Lung microvascular endothelial cell (primary cell): ENCODE measurements at regions not wholly inside any gene's neighbourhood (a gene's known extent, or its start where the extent isn't known, plus 50 kb on each side); places are given as distances from the start of the nearest gene placed in this dataset.
A peak's percentile ranks its signal among the peaks of the same experiment; 100 is the strongest.
"Not testable (repeated sequence)": the region's sequence is repeated elsewhere in the genome, so short reads cannot be mapped to it uniquely, and the experiment has no call there.

Experiments used
- DNase-seq, 2 donors: peaks; one replicate each; pipeline versions ENCODE4 v3.0.0 to v3.0.0-alpha.2; 2010; ENCODE audit warnings: low read depth in 2 of 2

DNA sequence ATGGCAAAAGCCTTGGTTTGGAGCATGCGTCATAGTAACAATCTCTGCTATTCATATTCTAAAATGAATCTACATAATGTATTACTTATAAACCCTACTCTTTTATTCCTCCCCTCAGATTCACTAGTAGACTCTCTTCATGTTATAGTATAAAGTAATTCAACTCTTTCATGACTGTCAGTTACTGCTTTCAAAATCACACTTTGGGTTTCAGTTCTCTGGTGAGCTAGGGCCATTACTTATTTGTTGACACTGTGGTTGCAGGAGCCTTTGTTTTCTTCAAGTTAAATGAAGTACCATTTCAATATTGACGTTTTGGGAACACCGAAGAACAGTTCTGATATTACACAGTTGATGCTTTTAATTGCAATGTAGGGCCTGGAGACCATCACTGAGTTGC lies 378.4 kb downstream of the DDX10 start:
- no peak for DNase-seq

DNA sequence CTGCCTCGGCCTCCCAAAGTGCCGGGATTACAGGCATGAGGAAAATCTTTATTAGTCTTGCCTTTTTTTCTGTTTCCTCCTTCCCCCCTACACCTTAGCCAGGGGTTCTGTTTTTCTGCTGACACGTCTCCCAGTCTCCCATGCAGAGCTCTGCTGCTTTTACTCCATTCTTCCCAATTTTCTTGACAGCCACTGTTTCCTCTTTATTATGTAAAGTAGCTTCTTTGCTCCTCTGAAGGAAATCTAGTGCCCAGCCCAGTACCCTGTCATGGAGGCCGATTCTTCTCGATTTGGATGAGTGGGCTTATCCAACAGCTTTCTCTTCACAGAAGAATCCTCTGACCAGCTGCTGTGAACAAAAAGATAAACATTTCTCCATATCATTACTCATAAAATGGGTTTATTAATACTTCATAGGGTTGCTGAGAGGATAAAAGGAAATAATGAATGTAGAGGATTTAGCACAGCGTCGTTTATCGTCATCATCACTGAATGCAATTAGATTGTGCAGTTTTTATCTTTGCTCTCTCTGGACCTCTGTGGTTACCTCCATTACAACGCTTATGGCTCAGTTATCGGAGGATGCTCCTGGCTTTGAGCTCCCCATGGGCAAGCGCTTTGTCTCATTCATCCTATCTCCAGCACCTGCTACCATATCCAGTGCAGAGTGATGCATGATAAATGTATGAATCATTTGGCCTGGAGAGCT lies 375.6 kb upstream of the C11orf87 start:
- DNase-seq, result no peak

DNA sequence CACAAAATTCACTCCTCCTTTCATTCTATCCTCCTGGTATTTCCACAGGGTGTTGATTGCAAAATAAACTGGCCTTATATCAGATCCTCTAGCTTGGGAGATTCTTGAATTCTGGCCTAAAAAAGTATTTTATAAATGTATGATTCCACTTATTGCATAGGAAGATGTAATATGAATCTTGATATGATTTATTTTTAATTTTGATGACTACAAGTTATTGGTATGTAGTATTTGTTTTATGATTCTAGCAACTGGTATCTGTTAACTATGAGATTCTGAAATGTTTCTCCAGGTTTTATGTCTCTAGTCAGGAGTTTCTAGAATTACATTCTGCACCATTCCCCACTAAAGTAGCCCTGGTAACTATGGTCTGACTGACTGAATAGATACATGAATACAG lies 373.9 kb upstream of the C11orf87 start:
- no peak for DNase-seq

DNA sequence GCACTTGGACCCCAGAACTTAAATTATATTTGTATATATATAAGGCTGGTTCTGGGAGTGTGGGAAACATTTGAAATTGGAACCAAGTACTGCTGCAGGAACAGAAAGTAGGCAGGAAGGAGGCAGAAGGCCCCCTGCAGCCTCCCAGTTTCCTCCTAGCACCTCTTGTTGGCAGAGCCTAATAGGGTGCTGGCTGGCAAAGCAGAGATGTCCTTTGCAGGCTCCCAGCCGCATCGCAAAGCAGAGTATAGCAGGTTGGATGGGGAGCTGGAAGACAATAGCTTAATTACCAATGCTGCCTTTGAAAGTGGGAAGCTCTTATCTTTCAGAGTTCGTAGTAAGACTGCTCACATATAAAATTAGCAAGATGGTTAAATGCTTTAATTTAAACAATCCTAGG lies 370.8 kb upstream of the C11orf87 start:
- no peak for DNase-seq

DNA sequence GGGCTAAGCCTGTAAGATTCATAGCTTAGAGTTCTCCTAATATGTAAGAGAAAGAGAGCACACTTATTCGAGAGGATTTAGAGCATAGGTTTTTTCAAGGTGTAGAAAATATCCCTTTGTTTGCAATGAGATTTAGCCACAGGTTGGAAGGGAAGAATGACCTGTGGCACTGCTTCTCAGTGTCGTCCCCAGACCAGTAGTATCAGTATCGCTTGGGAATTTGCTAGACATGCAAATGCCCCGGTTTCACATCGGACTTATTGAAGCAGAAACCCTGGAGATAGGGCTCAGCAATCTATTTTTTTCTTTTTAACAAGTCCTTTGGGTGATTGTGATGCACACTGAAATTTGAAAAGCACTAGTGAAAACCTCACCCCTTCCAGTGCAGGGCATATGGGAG lies 362.6 kb upstream of the C11orf87 start:
- DNase-seq, result no peak

DNA sequence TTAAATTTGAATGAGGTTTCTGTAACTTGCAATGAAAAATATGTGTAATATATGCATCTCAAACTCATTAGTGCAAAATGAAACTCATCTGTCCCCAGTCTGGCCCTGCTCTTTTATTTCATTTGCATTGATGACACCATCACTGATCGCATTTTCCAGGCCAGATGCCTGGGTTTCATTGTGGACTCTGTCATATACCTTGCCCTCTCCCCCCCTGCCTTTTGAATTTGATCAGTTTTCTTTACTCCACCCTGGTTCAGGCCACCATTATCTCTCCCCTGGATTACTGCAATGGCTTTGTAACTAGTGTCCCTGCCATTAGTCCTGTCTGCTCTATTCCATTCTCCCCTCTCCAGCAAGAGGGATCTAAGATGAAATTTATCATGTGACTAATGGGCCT lies 360.6 kb upstream of the C11orf87 start:
- DNase-seq, result no peak

DNA sequence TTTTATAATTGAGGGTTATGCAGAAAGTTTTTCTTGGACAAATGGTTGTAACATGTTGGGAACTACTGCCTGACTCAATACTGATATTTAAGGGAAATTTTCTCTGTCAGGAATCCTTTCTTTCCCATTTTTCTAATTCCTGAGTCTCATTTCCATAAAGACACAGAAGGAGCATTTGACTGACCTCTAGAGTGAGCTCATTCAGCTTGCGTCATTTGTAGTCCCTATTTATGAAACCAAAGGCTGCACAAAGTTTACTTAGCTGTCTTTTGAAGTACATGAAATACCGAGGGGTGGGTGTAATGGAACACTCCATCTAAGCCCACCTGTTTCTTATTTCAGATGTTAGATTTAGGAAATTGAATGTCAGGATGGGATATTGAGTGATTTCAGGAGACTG lies 359.5 kb upstream of the C11orf87 start:
- no peak for DNase-seq

DNA sequence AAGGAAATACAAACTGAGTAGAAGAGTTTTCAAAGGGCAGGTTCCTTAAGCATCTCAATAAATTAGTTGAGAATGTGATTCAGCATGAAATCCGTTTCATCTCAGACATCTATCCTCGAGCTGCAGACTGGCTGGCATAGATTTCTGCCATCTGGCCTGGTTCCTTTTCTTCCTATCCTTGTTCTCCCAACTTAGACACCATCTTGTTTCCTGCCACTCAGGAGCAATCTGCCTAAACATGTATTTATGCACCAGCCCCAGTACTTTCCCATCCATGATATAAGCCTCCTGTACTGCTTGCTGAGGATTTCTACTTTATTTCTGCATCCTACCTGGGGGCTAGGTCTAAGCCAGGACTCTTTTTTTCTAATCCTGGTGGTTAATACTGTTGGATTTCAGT lies 359.1 kb upstream of the C11orf87 start:
- DNase-seq, result no peak

DNA sequence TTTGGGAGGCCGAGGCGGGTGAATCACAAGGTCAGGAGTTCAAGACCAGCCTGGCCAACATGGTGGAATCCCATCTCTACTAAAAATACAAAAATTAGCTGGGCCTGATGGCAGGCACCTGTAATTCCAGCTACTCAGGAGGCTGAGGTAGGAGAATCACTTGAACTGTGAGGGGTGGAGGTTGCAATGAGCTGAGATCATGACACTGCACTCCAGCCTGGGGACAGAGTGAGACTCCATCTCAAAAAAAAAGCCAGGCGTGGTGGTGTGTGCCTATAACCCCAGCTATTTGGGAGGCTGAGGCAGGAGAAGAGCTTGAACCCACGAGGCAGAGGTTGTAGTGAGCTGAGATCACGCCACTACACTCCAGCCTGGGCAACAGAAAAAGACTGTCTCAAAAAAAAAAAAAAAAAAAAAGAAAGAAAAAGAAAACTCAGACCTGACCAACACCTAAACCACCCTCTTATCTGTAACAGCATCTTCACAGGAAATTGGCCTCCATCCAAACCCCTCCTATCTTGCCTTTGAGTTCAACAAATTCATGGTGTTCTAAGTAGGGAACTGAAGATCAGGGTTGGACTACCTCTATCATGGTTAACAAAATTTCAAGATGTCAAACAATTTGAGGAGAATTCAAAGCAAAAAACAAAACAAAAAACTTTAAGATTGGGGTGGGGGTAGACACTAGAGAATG lies 357.2 kb upstream of the C11orf87 start:
- DNase-seq, result not testable (repeated sequence)

DNA sequence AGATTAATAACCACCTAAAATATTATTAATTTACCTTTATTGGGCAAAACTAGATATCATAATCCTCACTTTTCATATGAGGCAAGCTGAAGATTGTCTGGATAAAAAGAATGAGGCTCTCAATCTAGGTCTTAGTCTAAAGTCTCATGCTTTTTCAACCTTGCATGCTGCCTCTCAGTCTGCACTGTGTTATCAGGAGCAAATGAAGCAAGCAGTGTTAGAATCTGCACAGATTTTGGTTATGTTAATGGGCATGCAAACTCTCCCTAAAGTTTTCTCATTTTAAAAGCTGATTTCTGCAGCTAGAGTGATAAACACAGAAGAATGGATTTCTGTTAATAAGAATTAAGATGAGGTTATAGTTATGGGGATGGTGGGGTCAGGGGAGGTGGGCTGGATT lies 350.7 kb upstream of the C11orf87 start:
- no peak for DNase-seq

DNA sequence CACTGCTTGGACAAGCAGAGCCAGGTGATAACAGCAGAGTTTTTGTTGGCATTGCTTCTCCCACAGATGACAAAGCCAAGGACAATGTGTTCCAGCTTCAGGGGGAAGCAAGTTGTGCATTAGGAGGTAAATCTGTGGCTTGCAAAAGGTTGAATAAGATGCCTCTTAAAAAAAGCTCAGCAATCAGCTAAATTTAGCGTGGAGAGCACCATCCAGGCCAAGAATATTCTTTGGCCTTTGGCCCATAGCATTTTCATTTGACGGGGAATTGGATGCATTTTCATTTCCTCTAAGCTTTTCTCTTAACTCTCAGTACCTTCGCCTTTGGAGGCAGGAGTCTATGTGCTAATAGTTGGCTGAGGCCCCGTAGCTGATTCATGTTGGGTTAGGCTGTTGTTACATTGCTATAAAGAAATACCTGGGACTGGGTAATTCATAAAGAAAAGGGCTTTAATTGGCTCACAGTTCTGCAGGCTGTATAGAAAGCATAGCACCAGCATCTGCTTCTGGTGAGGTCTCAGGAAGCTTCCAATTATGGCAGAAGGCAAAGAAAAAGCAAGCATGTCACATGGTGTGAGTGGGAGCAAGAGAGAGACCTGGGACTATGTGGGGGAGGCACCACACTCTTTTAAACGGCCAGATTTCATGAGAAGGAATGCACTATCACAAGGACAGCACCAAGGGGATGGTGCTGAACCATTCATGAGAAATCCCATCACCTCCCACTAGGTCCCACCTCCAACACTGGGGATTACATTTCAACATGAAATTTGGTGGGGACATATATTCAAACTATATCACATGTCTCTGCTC lies 350.1 kb upstream of the C11orf87 start:
- peak; percentile 21 to 23 for DNase-seq

DNA sequence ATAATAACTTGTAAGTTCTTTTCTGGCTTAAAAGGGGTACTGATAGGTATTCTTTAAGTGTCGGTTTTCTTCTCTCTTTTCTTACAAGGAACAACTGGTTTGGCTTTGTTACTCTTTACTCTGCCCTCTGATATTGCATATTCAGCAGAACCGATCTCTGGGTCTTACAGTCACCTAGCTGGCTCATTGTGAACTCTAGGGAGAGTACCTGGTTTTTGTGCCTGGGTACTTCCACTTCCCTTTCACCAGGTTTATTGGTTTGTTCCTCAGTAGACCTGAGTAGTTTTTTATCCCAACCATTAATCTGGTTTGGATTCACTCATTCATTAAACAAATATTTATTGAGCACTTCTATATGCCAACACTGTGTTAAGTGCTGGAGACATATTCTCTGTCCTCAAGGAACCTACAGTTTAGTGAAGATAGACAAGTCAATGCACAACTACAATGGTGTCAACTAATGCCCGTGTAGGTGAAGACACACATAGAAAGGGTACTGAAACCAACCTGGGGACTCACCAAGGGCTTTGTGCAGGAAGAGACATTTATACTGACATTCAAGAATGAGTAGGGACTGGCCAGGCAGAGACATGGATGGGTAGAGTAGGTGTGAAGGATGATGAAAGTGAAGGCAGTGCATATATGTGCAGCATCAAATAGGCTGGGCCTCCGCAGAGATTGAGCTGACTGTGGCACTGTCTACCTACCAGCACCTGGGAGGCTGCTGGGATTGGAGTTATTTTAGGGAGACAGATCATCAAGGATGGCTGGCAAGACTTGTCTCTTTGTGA lies 348.8 kb upstream of the C11orf87 start:
- DNase-seq, result no peak

DNA sequence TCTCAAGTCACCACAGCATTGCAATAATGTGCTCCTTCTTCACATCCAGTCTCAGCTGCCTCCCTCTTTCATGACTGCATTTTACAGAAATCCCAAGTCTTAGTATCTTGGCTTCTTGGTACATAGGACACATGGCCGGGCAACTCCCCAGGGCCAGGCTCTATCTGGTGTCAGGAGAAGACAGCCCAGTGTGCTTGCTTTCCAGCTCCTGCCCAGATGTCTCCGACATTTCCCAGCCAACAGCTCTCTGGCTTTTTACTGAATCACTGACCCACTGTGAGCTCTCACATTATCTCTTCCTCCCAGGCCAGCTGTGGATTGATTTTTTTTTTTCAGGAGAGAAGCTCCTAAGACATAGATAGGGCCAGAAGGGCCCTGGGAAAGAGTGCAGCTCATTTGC lies 346.0 kb upstream of the C11orf87 start:
- DNase-seq, result no peak

DNA sequence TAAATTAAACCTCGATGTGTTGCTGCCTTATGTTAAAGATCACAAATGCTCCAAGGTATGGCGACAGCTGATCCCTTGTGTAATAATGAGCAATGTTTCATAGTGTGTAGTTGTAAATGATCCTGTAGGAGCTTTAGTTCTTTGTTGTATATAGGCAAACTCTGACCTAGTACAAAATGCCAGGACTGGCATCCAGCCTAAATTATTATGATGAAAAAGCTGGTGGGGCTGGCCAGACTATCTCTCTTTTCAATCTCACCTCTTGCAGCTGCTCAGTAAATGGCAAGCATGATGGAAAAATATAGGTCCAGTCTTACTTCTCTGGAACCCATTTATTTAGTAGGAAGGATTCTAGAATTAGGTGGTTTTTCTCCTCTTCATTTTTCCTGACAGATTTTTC lies 345.1 kb upstream of the C11orf87 start:
- DNase-seq, result peak in 1 of 2 donors; percentile 32

DNA sequence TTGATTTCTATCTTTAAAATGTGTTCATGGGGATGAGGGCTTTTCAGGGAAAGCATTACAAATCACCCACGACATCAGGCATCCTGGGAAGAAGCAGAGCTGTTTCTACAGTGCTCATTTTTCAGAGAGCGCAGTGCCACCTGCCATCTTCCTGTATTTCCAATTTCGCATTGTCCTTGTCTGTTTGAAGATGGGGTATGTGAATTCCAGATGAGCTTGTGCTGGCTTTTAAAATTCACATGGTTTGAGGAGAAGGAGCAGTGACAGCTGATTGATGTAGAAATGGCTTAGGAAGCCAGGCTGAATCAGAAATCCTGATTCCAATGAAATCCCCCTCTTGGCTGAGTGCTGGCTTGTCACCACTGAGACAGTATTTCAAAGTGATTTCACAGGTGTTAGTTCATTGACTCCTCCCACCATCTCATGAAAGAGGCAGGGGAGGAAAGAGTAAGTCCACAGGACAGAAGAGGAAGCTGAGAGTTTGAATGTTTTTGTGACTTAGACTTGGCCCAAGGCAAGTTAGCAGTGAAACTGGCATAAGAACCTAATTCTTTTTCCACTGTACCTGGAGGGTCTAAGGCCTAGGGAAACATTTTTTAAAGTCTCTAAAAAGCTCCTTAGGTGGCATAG lies 344.6 kb upstream of the C11orf87 start:
- DNase-seq, result no peak

DNA sequence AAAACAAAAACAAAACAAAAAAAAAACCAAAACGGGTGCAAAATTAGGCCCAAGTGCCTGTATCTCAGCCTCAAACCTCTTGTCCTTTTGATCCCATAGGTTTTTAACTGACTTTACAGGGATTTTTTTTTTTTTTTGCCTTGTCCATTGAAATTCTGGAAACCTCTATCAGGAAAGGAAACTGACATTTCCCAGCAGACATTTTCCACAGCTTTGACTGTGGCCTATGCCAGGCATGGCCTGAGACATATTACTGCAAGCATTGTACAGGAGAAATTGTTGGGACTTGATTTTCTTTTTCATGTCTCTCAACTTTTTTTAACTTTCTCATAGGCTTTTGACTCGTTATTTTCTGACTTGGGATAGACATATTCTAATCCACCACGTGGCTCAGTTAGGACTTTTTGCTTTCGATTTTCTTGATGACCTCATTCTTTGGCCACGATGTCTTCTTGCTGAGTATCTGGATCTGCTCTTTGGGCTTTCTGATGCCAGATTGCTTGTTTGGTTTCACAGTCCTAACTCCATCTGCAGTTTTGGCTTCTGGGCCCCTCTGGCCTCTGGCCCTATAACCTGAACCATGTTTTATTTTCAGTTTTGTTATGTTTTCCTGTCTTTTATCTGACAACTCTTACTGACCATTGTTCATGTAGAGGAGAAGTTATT lies 336.1 kb upstream of the C11orf87 start:
- DNase-seq, result peak; percentile 19 to 21

DNA sequence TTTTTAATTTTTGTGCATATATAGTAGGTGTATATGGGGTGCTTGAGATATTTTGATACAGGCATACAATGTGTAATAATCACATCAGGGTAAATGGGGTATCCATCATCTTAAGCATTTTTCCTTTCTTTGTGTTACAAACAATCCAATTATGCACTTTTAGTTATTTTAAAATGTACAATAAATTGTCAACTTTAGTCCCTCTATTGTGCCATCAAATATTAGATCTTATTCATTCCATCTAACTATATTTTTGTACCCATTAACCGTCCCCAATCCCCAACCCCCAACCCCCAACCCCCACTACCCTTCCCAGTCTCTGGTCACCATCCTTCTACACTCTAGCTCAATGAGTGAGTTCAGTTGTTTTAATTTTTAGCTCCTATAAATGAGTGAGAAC lies 335.1 kb upstream of the C11orf87 start:
- DNase-seq, result no peak

DNA sequence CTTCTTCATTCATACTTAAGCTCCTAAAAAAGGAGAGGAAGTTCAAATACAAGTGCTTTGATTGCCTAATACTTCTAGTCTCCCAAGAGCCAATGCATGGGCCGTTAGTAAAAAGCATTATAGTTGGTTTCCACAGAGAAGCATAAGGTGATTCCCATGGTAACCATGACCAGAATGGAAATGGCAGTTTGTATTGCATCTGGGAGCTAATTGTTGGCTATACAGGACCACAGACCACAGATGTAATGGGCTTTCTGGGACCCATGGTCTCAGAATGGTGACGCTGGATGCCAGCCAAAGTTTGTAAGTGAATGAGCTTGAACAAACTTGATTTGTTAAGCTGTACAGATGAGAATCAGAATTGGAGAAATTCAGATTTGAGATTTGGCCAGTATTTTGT lies 333.9 kb upstream of the C11orf87 start:
- no peak for DNase-seq

DNA sequence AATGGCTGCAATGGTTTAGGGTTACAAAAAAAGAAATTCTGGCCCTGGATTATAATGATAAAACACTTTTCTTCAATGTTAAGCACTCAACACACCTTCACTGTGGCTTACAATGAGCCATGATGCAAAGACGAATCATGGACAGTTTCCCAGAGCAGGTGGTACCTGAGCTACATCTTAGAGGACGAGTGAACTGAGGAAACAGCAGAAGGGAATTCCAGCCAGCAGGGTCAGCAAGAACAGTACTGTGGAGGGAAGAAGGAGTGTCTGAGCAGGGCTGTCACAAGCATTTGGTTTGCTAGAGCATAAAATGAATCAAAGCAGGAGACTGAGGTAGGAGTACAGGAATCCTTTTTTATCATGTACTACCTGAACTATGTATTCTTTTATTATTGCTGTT lies 332.8 kb upstream of the C11orf87 start:
- DNase-seq, result no peak

DNA sequence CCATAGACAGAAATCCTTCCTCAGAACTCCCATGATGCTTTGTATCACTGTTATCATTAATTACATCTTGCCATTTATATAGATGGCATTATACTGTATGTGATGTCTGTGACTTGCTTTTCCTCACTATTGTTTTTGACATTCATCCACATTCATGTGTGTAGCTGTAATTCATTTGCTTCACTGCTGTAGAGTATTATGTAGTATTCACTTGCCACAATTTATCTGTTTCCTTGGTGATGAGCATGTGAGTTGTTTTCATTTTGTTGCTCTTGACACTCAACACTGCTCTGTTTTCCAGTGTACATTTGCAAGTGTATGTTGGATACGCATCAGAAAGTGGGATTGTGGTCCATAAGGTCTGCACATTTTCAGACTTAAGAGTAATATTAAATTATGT lies 328.6 kb upstream of the C11orf87 start:
- no peak for DNase-seq

DNA sequence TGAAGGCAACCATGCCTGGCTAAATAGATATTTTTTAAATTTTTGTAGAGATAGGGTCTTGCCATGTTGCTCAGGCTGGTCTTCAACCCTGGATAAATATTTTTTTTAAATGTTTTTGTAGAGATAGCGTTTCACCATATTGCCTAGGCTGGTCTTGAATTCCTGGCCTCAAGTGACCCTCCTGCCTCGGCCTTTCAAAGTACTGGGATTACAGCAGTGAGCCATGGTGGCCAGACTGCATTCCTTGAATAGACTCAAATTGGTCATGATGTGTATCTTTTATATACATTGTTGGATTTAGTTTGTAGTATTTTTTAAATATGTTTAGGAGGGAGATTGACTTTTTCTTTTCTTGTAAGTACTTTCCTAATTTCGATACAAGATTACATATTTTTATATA lies 325.7 kb upstream of the C11orf87 start:
- no peak for DNase-seq
